GM12801 (cell line): ENCODE measurements at regions not wholly inside any gene's neighbourhood (a gene's known extent, or its start where the extent isn't known, plus 50 kb on each side); places are given as distances from the start of the nearest gene placed in this dataset.

Source experiments
- TF ChIP-seq, protein P1 (sequence below): IDR thresholded peaks from one replicate; pipeline ENCODE4 v1.5.1; 2011; ENCODE audit warnings: control low read depth; ENCODE audit not compliant: insufficient read length; ENCODE audit errors: extremely low read depth

DNA sequence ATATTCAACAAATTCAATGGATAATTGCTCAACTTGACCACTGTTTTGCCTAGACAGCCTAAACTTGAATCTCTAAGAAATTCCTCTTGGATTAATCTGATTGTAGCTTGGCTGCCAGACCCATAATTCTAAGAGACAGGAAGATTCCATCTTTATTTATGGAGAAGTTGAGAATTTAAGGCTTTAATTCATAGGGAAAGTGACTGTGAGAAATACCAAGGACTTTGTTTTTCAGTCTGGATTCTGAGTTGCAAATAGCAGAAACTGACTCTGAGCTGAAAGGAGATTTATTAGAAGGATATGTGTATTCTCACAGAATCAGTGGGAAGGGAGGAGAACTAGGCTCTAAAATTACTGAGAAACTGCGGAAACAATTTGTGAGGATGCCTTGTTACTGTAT is 195.7 kb downstream of the OXSM start:
- TF ChIP-seq, protein P1, sequence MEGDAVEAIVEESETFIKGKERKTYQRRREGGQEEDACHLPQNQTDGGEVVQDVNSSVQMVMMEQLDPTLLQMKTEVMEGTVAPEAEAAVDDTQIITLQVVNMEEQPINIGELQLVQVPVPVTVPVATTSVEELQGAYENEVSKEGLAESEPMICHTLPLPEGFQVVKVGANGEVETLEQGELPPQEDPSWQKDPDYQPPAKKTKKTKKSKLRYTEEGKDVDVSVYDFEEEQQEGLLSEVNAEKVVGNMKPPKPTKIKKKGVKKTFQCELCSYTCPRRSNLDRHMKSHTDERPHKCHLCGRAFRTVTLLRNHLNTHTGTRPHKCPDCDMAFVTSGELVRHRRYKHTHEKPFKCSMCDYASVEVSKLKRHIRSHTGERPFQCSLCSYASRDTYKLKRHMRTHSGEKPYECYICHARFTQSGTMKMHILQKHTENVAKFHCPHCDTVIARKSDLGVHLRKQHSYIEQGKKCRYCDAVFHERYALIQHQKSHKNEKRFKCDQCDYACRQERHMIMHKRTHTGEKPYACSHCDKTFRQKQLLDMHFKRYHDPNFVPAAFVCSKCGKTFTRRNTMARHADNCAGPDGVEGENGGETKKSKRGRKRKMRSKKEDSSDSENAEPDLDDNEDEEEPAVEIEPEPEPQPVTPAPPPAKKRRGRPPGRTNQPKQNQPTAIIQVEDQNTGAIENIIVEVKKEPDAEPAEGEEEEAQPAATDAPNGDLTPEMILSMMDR = no peak

- TF ChIP-seq, protein P1 = no peak
These were observed 202.7 kb downstream of the OXSM start for GRCh38 chr3:25992606-25993005.

DNA sequence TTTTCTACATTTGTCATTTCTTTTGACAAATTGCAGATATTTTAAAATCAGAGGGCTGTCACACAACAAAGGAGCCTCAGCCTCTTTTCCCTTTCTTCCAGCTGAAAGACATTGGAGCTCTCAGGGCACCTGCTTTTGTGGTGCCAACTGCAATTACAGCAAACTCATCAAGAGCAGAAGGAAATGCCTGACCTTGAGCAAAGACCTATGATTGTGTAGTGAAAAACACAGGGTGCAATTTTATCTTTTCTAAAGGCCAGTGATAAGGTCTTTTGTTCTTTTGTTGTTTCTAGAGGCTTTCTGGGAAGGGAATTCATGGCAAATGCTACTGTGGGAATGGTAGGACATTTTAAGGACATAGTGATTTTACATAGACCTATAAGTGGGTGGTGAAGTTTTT is 214.3 kb downstream of the OXSM start:
- TF ChIP-seq, protein P1 = no peak

DNA sequence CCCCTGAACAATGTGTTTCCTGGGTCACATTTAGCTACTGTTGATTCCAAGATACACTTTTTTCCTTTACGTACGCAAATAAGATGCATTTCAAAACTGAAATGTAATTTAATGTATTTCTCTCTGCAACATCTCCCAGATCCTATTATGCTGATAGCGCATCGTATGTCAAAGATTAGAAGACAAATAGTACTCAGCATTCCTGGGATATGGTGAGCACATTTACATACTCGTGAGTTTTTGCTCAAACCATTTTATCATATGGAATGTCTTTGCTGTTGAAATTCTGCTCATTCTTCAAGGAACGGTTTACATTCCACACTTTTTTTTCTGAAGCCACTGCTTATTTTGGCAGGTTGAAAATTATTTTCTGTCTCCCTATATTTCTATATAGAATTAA is 221.4 kb downstream of the OXSM start:
- TF ChIP-seq, protein P1 = no peak

DNA sequence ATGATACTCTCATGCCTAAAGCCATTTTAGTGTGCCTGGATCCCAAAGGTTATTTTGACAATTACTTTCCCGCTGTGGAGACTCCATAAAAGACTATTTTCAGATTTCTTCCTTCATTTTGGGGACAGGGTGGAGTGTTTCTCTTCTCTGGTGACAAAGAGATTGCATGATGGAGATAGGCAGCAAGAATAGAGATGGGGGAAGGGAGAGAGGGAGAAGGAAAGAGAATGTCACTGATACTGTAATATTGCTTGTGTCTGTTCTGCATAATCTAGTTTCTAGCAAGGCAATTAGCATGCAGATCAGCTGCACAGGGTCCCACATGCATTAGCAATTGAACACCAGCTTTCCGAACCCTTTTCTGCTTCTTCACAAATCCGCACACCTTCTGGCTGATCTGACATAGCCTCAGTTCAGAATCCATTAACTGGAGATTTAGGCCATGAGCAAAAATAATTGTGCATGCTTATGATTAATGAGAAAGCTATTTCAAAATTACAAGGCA is 222.4 kb downstream of the OXSM start:
- TF ChIP-seq, protein P1 = no peak

GRCh38 chr3:26015752-26016151 is 225.9 kb downstream of the OXSM start:
- TF ChIP-seq, protein P1 = no peak

- TF ChIP-seq, protein P1 = no peak
These were observed 229.0 kb downstream of the OXSM start for GRCh38 chr3:26018889-26019288.

DNA sequence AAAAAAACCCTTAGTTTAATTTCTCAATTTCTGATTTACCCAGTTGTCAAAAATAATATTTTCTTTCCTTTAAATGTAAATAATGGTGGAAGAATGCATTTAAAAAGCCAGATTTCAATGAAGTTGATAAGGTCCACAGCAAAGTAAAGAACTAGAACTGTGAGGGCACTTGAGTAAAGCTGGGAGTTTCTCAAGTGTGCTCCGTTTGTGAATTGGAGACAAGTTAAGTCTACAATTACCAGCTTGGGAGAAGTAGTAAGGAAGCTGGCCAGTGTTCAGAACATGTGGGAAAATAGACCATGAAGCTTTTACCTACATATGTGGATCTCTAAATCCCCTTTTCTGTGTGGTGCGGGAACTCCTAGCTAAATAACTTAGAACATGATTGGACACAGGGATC is 239.4 kb downstream of the OXSM start:
- TF ChIP-seq, protein P1 = no peak
